ENCODE measurements at regions not wholly inside any gene's neighbourhood (a gene's known extent, or its start where the extent isn't known, plus 50 kb on each side); places are given as distances from the start of the nearest gene placed in this dataset.

- TF ChIP-seq EP300 (IDR thresholded peaks at IDR 0.05) (no peak), CTCF (IDR thresholded peaks at IDR 0.05) (no peak), POLR2AphosphoS5 (IDR thresholded peaks at IDR 0.05) (no peak)
Measured at GRCh38 chr9:79208791-79209396, 362.9 kb upstream of the TLE4 start.

Data from stomach (tissue), 4 donors.